Ascending aorta (tissue), 2 donors: ENCODE measurements at regions not wholly inside any gene's neighbourhood (a gene's known extent, or its start where the extent isn't known, plus 50 kb on each side); places are given as distances from the start of the nearest gene placed in this dataset.

Source experiments
- DNase-seq, 2 donors: peaks; one replicate each; pipeline ENCODE4 v3.0.0-alpha.2; 2019; ENCODE audit warnings: low spot score in 2 of 2
- H3K27ac ChIP-seq, 2 donors: fragments of 200-600 bp; sonication (generic); one replicate each; pipeline ENCODE4 v1.5.1; 2016 to 2017; ENCODE audit warnings: mild to moderate bottlenecking in 1 of 2
- H3K27me3 ChIP-seq: fragments of 200-600 bp; sonication (generic); one replicate; pipeline ENCODE4 v1.5.1; 2017
- H3K36me3 ChIP-seq, 2 donors: fragments of 200-600 bp; sonication (generic); one replicate each; pipeline ENCODE4 v1.5.1; 2016
- H3K4me1 ChIP-seq, 2 donors: fragments of 200-600 bp; sonication (generic); one replicate each; pipeline ENCODE4 v1.5.1; 2016 to 2017; ENCODE audit warnings: mild to moderate bottlenecking in 1 of 2
- H3K4me3 ChIP-seq, 2 donors: fragments of 200-600 bp; sonication (generic); one replicate each; pipeline ENCODE4 v1.5.1; 2016 to 2017; ENCODE audit warnings: mild to moderate bottlenecking in 1 of 2
- H3K9me3 ChIP-seq, 2 donors: fragments of 200-600 bp; sonication (generic); one replicate each; pipeline ENCODE4 v1.5.1; 2016
- intact Hi-C: fragments of 100-400 bp; cut with DNase I; formaldehyde crosslinking; loops from one replicate; pipeline ENCODE4 v1.15.1; 2023
- TF ChIP-seq, protein P1 (sequence below), 3 experiments: fragments of 200-600 bp in 2 of 3; fragments of 450-650 bp in 1 of 3; sonication (generic) in 2 of 3; IDR thresholded peaks; one replicate each; pipeline ENCODE4 v1.5.1; 2016 to 2019; ENCODE audit warnings: antibody characterized with exemption in 3 of 3, mild to moderate bottlenecking in 1 of 3, moderate library complexity in 1 of 3

DNA sequence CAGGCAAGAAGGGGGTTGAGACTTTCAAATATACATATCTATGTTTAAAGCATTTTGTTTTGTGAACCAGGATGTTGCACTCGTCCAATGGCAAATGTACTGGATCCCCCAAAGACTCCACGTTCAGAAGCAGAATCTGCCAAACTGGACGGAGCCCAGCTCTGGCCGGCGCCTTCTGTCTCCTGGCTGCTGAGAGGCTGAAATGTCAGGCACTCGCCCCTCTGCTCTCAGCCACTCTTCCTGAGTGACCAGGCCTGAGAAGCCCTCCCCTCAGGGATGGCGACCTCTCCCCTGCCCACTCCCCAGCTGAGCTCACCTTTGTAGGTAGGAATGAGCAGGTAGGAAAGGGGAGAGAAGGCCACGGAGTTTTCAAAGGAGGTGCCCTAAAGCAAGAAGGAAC lies 187.5 kb upstream of the FOXF1 start:
- H3K36me3 ChIP-seq = no peaks in the 10 kb centered on the region
- no peaks in the 10 kb centered on the region for H3K9me3 ChIP-seq
- no peak overlapping the region for H3K27ac ChIP-seq
- TF ChIP-seq, protein P1, sequence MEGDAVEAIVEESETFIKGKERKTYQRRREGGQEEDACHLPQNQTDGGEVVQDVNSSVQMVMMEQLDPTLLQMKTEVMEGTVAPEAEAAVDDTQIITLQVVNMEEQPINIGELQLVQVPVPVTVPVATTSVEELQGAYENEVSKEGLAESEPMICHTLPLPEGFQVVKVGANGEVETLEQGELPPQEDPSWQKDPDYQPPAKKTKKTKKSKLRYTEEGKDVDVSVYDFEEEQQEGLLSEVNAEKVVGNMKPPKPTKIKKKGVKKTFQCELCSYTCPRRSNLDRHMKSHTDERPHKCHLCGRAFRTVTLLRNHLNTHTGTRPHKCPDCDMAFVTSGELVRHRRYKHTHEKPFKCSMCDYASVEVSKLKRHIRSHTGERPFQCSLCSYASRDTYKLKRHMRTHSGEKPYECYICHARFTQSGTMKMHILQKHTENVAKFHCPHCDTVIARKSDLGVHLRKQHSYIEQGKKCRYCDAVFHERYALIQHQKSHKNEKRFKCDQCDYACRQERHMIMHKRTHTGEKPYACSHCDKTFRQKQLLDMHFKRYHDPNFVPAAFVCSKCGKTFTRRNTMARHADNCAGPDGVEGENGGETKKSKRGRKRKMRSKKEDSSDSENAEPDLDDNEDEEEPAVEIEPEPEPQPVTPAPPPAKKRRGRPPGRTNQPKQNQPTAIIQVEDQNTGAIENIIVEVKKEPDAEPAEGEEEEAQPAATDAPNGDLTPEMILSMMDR (IDR thresholded peaks at IDR 0.05) = no peak
- intact Hi-C loops = no loop called here
- H3K27me3 ChIP-seq = peaks cover 6% of the 10 kb centered on the region
- no peak for DNase-seq
- H3K4me3 ChIP-seq = no peak overlapping the region
- no peaks in the 10 kb centered on the region for H3K4me1 ChIP-seq

DNA sequence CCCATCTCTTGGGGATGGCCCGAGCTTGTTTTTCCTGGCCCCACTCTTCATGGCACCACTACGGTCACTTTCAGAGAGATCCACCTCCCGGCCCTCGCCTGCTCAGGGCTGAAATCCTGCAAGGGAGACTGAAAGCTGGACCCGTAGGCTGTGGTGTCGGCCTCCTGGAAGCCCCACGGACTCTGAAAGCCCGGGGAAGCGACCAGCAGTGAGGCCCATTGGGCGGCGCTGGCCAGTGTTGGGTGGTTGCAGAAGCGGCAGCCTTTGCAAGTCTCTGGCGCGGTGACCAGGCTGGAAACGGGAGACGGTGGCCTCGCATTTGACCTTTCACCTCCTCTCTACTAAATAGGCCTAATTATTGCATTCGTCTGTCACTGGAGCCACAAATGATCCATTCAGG lies 186.0 kb upstream of the FOXF1 start:
- no peaks in the 10 kb centered on the region for H3K9me3 ChIP-seq
- intact Hi-C loops = no loop called here
- no peak for DNase-seq

GRCh38 chr16:86325360-86325759 lies 185.0 kb upstream of the FOXF1 start:
- Histone ChIP-seq H3K27ac (no peak overlapping the region), H3K4me3 (no peak overlapping the region), H3K27me3 (peaks cover 6% of the 10 kb centered on the region), H3K36me3 (no peaks in the 10 kb centered on the region), H3K4me1 (no peaks in the 10 kb centered on the region), H3K9me3 (no peaks in the 10 kb centered on the region)
- TF ChIP-seq, protein P1 (IDR thresholded peaks at IDR 0.05) = no peak
- intact Hi-C loops = no loop called here
- DNase-seq = no peak

More for the DNA sequence above, 186.0 kb upstream of the FOXF1 start:
- H3K27me3 ChIP-seq = peaks cover 6% of the 10 kb centered on the region
- H3K27ac ChIP-seq = no peak overlapping the region
- no peaks in the 10 kb centered on the region for H3K36me3 ChIP-seq
- TF ChIP-seq, protein P1 (IDR thresholded peaks at IDR 0.05) = no peak
- H3K4me1 ChIP-seq = no peaks in the 10 kb centered on the region
- no peak overlapping the region for H3K4me3 ChIP-seq

DNA sequence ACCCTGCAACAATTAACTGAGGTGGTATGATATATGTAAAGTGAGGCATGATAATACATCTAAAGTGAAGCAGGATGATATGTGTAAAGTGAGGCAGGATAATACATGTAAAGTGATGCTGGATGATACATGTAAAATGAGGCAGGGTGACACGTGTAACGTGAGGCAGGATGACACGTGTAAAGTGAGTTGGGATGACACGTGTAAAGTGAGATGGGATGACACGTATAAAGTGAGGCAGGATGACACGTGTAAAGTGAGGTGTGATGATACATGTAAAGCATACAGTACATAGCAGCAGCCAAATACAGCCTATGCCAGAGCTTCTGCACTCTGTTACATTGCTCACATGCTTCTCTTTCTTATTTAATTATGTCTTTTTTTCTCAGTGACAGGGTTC lies 184.4 kb upstream of the FOXF1 start:
- Histone ChIP-seq H3K27ac (no peak overlapping the region), H3K9me3 (no peaks in the 10 kb centered on the region), H3K4me3 (no peak overlapping the region), H3K36me3 (no peaks in the 10 kb centered on the region), H3K4me1 (no peaks in the 10 kb centered on the region), H3K27me3 (peaks cover 6% of the 10 kb centered on the region)
- TF ChIP-seq, protein P1 (IDR thresholded peaks at IDR 0.05) = no peak
- DNase-seq = no peak
- intact Hi-C loops = no loop called here

DNA sequence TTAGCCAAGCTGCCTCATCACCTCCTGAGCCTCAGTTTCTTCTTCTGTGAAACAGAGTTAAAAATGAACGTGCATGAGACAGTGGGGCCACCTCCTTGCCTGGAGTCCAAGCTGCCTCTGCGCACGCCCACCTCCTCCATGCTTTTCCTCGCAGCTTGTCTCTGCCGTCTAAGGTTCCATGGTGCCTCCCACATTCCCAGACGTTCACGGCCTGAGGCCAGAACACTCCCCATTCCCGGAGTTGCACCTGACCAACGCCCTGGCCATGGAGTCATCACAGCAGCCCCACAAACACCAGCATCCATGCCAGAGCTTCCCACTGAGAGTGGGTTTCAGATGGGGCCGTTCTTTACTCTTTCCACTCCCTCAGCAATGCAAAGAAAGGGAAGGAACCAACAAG lies 183.0 kb upstream of the FOXF1 start:
- no peaks in the 10 kb centered on the region for H3K4me1 ChIP-seq
- TF ChIP-seq, protein P1 (IDR thresholded peaks at IDR 0.05) = no peak
- intact Hi-C loops = no loop called here
- no peaks in the 10 kb centered on the region for H3K9me3 ChIP-seq
- H3K36me3 ChIP-seq = no peaks in the 10 kb centered on the region
- no peak overlapping the region for H3K4me3 ChIP-seq
- DNase-seq = no peak
- H3K27ac ChIP-seq = no peak overlapping the region
- H3K27me3 ChIP-seq = peaks cover 6% of the 10 kb centered on the region

- TF ChIP-seq, protein P1 (IDR thresholded peaks at IDR 0.05) = no peak
- no peak overlapping the region for H3K4me3 ChIP-seq
- intact Hi-C loops = no loop called here
- no peaks in the 10 kb centered on the region for H3K36me3 ChIP-seq
- H3K27me3 ChIP-seq = peaks cover 6% of the 10 kb centered on the region
- H3K9me3 ChIP-seq = no peaks in the 10 kb centered on the region
- no peak overlapping the region for H3K27ac ChIP-seq
- no peak for DNase-seq
- H3K4me1 ChIP-seq = no peaks in the 10 kb centered on the region
These were observed 179.4 kb upstream of the FOXF1 start for GRCh38 chr16:86330906-86331305.
